DMS153 treated with DMSO at 0.1 percent for 48 hours (cell line): ENCODE measurements at regions not wholly inside any gene's neighbourhood (a gene's known extent, or its start where the extent isn't known, plus 50 kb on each side); places are given as distances from the start of the nearest gene placed in this dataset.
"Not testable (repeated sequence)": the region's sequence is repeated elsewhere in the genome, so short reads cannot be mapped to it uniquely, and the experiment has no call there.

Experiments
- DNase-seq: peaks from one replicate; lab custom pipeline; 2025; ENCODE audit not compliant: unreplicated experiment; lab: John Stamatoyannopoulos, UW

GRCh38 chr16:31734265-31734664 is 139.3 kb upstream of the ZNF267 start:
- DNase-seq = no peak

- DNase-seq = not testable (repeated sequence)
These were observed 128.5 kb upstream of the ZNF267 start for GRCh38 chr16:31745098-31745497.

GRCh38 chr16:31745900-31746299 is 127.7 kb upstream of the ZNF267 start:
- no peak for DNase-seq

GRCh38 chr16:31754998-31755615 is 118.5 kb upstream of the ZNF267 start:
- no peak for DNase-seq

GRCh38 chr16:31764103-31764502 is 109.5 kb upstream of the ZNF267 start:
- no peak for DNase-seq

GRCh38 chr16:31767267-31767666 is 106.3 kb upstream of the ZNF267 start:
- DNase-seq = no peak

- DNase-seq = no peak
These were observed 93.3 kb upstream of the ZNF267 start for GRCh38 chr16:31780342-31780741.

GRCh38 chr16:31785126-31785525 is 88.5 kb upstream of the ZNF267 start:
- no peak for DNase-seq

GRCh38 chr16:31807086-31807485 is 66.5 kb upstream of the ZNF267 start:
- DNase-seq = no peak

- DNase-seq = no peak
These were observed 62.7 kb upstream of the ZNF267 start for GRCh38 chr16:31810863-31811262.

GRCh38 chr16:31816141-31816540 is 57.5 kb upstream of the ZNF267 start:
- DNase-seq = not testable (repeated sequence)

GRCh38 chr16:31819386-31819785 is 54.2 kb upstream of the ZNF267 start:
- no peak for DNase-seq

GRCh38 chr16:31819948-31820347 is 53.7 kb upstream of the ZNF267 start:
- no peak for DNase-seq
